H1 (cell line): ENCODE measurements at regions not wholly inside any gene's neighbourhood (a gene's known extent, or its start where the extent isn't known, plus 50 kb on each side); places are given as distances from the start of the nearest gene placed in this dataset.

Source experiments
- CTCF ChIA-PET: fragments of 300-600 bp; sonication (Branson Sonifier 250); formaldehyde crosslinking; loops from one replicate; lab custom pipeline; 2021; ENCODE audit not compliant: partially characterized antibody; lab: Charles Lee
- POLR2A ChIA-PET: fragments of 300-600 bp; sonication (Branson Sonifier 250); formaldehyde crosslinking; loops from one replicate; lab custom pipeline; 2021; ENCODE audit warnings: inconsistent platforms; ENCODE audit not compliant: partially characterized antibody; lab: Charles Lee
- DNase-seq, 2 experiments: peaks; one replicate each; pipeline versions ENCODE4 v3.0.0 to v3.0.0-alpha.2; 2010 to 2022; ENCODE audit warnings: low spot score in 2 of 2, low read depth in 1 of 2, mixed read lengths in 1 of 2
- FAIRE-seq: peaks from 2 replicates; lab custom pipeline; 2011; peaks lifted over from hg19 to GRCh38; lab: Jason Lieb, UNC
- H2AFZ ChIP-seq: 2 replicates; pipeline ENCODE4 v1.8.1; 2012; ENCODE audit warnings: low read length, inconsistent platforms
- H2AK5ac ChIP-seq: 2 replicates; pipeline ENCODE4 v1.6.1; 2013; ENCODE audit warnings: low read depth, low read length
- H2BK120ac ChIP-seq: replicated peaks from 2 replicates; pipeline ENCODE3; 2013; ENCODE audit warnings: low read depth, low read length, inconsistent platforms
- H2BK12ac ChIP-seq: 2 replicates; pipeline ENCODE4 v1.6.1; 2013; ENCODE audit warnings: low read depth, low read length
- H2BK15ac ChIP-seq: 2 replicates; pipeline ENCODE4 v1.6.1; 2013; ENCODE audit warnings: low read length
- H2BK20ac ChIP-seq: 2 replicates; pipeline ENCODE4 v1.6.1; 2013; ENCODE audit warnings: low read length
- H2BK5ac ChIP-seq: 2 replicates; pipeline ENCODE4 v1.6.1; 2013; ENCODE audit warnings: low read depth, low read length
- H3K14ac ChIP-seq: 2 replicates; pipeline ENCODE4 v1.6.1; 2013; ENCODE audit warnings: inconsistent platforms; ENCODE audit not compliant: insufficient read length
- H3K18ac ChIP-seq: 2 replicates; pipeline ENCODE4 v1.6.1; 2013; ENCODE audit warnings: low read length; ENCODE audit errors: extremely low read depth
- H3K23ac ChIP-seq: 2 replicates; pipeline ENCODE4 v1.6.1; 2013; ENCODE audit warnings: inconsistent platforms; ENCODE audit not compliant: insufficient read length
- H3K23me2 ChIP-seq: 2 replicates; pipeline ENCODE4 v1.6.1; 2013; ENCODE audit warnings: low read depth, low read length
- H3K27ac ChIP-seq: 2 replicates; pipeline ENCODE4 v1.6.1; 2011; ENCODE audit warnings: low read depth, low read length, inconsistent platforms
- H3K27me3 ChIP-seq, 4 experiments: replicated peaks in 1 of 4; 1 replicate in 1 of 4; 2 replicates in 3 of 4; pipeline versions ENCODE4 v1.6.1 to v1.8.1; 2011 to 2013; ENCODE audit warnings: low read length in 3 of 4, mild to moderate bottlenecking in 3 of 4, inconsistent platforms in 2 of 4, mixed read lengths in 2 of 4, moderate library complexity in 1 of 4; ENCODE audit not compliant: control insufficient read depth in 3 of 4, insufficient read depth in 3 of 4; ENCODE audit errors: extremely low read depth in 1 of 4
- H3K36me3 ChIP-seq, 4 experiments: 2 replicates each; pipeline versions ENCODE4 v1.6.1 to v1.8.1; 2011 to 2013; ENCODE audit warnings: mild to moderate bottlenecking in 4 of 4, low read length in 3 of 4, moderate library complexity in 2 of 4, control low read depth in 1 of 4, inconsistent platforms in 1 of 4; ENCODE audit not compliant: insufficient read depth in 4 of 4, control insufficient read depth in 2 of 4
- H3K4ac ChIP-seq: replicated peaks from 2 replicates; pipeline ENCODE3; 2013; ENCODE audit warnings: low read length, low read depth, mixed read lengths, inconsistent platforms; ENCODE audit not compliant: insufficient read length
- H3K4me1 ChIP-seq, 4 experiments: replicated peaks in 1 of 4; 1 replicate in 1 of 4; 2 replicates in 3 of 4; pipeline versions ENCODE4 v1.6.1 to v1.8.1; 2011 to 2013; ENCODE audit warnings: low read length in 3 of 4, inconsistent platforms in 2 of 4, mixed read lengths in 1 of 4; ENCODE audit not compliant: insufficient read depth in 4 of 4, control insufficient read depth in 3 of 4
- H3K4me2 ChIP-seq, 2 experiments: 2 replicates each; pipeline versions ENCODE4 v1.6.1 to v1.8.1; 2011 to 2013; ENCODE audit warnings: low read depth in 2 of 2, low read length in 2 of 2, control low read depth in 1 of 2, inconsistent platforms in 1 of 2, mild to moderate bottlenecking in 1 of 2; ENCODE audit not compliant: insufficient read depth in 1 of 2
- H3K4me3 ChIP-seq, 4 experiments: fragments of 200-600, 300-600 bp in 1 of 4; sonication (generic), shearing (Covaris generic), sonication (Bioruptor Twin) in 1 of 4; 2 replicates each; pipeline versions ENCODE4 v1.5.1 to v1.8.1; 2011 to 2016; ENCODE audit warnings: low read length in 4 of 4, low read depth in 3 of 4, control low read depth in 2 of 4, inconsistent platforms in 2 of 4, mild to moderate bottlenecking in 2 of 4, mixed read lengths in 1 of 4, moderate library complexity in 1 of 4; ENCODE audit not compliant: insufficient read depth in 2 of 4; ENCODE audit errors: extremely low read depth in 1 of 4
- H3K56ac ChIP-seq: replicated peaks from 2 replicates; pipeline ENCODE3; 2013; ENCODE audit warnings: low read depth, mild to moderate bottlenecking, mixed read lengths, low read length, inconsistent platforms; ENCODE audit not compliant: insufficient read length
- H3K79me1 ChIP-seq: 2 replicates; pipeline ENCODE4 v1.6.1; 2013; ENCODE audit warnings: low read depth, low read length, control low read depth
- H3K79me2 ChIP-seq, 2 experiments: 2 replicates each; pipeline versions ENCODE4 v1.6.1 to v1.8.1; 2012 to 2013; ENCODE audit warnings: low read length in 2 of 2, mild to moderate bottlenecking in 2 of 2, inconsistent platforms in 1 of 2; ENCODE audit not compliant: insufficient read depth in 2 of 2, control insufficient read depth in 1 of 2
- H3K9ac ChIP-seq, 4 experiments: replicated peaks in 1 of 4; 1 replicate in 1 of 4; 2 replicates in 3 of 4; pipeline versions ENCODE4 v1.6.1 to v1.8.1; 2011 to 2013; ENCODE audit warnings: low read depth in 3 of 4, low read length in 3 of 4, control low read depth in 2 of 4, mild to moderate bottlenecking in 2 of 4, moderate library complexity in 2 of 4, inconsistent platforms in 1 of 4; ENCODE audit errors: extremely low read depth in 1 of 4
- H3K9me3 ChIP-seq, 2 experiments: 2 replicates each; pipeline versions ENCODE4 v1.6.1 to v1.8.1; 2012 to 2013; ENCODE audit warnings: mild to moderate bottlenecking in 2 of 2, moderate library complexity in 2 of 2, control low read depth in 1 of 2, inconsistent platforms in 1 of 2, low read depth in 1 of 2, low read length in 1 of 2, mixed read lengths in 1 of 2; ENCODE audit not compliant: insufficient read depth in 2 of 2
- H4K20me1 ChIP-seq, 2 experiments: replicated peaks in 1 of 2; 2 replicates each; pipeline versions ENCODE3 to v1.8.1; 2011 to 2013; ENCODE audit warnings: inconsistent platforms in 2 of 2, low read length in 2 of 2, mild to moderate bottlenecking in 1 of 2; ENCODE audit not compliant: insufficient read depth in 2 of 2, control insufficient read depth in 1 of 2
- H4K5ac ChIP-seq: 2 replicates; pipeline ENCODE4 v1.6.1; 2013; ENCODE audit warnings: low read length, low read depth, mixed read lengths, inconsistent platforms; ENCODE audit not compliant: insufficient read length
- H4K8ac ChIP-seq: 2 replicates; pipeline ENCODE4 v1.8.0; 2013; ENCODE audit warnings: mild to moderate bottlenecking, moderate library complexity, low read length, inconsistent platforms; ENCODE audit not compliant: insufficient read depth; ENCODE audit errors: extremely low read depth
- H4K91ac ChIP-seq: replicated peaks from 2 replicates; pipeline ENCODE3; 2013; ENCODE audit warnings: low read length, mixed read lengths, inconsistent platforms; ENCODE audit not compliant: insufficient read length
- BRCA1 ChIP-seq: IDR thresholded peaks from 2 replicates; pipeline ENCODE4 v1.6.1; 2012; ENCODE audit warnings: low read depth, low read length, improper control_type of control experiment
- WGBS, 2 experiments: shearing (Covaris generic) in 1 of 2; methylation state at CpG; one replicate each; pipeline versions ENCODE4 v1.1.6 to v1.1.7; 2013 to 2015; ENCODE audit warnings: low lambda C conversion rate in 2 of 2, mixed read lengths in 2 of 2, inconsistent platforms in 1 of 2, low coverage in 1 of 2, missing lambda C conversion rate in 1 of 2; ENCODE audit not compliant: insufficient replicate concordance in 2 of 2, insufficient coverage in 1 of 2, insufficient read length in 1 of 2; ENCODE audit errors: extremely low coverage in 1 of 2, missing lambda C conversion rate in 1 of 2; 5-methylcytosine and 5-hydroxymethylcytosine counted together

DNA sequence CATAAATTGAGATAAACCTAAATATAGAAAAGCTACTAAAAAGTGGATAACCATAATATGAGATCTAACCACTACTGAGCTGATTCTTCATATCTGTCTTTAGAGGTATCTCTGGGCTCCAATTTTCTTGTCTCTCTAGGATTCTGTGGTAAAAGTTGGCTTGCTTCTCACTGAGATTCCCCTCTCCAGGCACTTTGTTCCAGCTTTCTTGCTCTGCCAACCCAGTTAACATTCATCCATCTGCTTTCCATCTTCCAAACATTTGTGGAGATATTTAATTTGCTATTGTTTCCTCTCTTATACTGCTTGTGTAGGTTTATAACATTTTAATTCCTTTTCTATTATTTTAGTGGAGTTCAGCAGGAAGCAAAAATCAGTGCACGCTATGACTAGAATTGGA, 97.6 kb upstream of the LMCD1 start:
- CTCF ChIA-PET = interaction anchor here (1.8 kb wide), 1 partner anchor 164 kb away, joined by 4 read pairs; no protein-coding TSS in a partner anchor
- DNase-seq = no peak

More for the DNA sequence above, 97.6 kb upstream of the LMCD1 start:
- H2BK5ac ChIP-seq = no peak overlapping the region
- H3K79me2 ChIP-seq = no peaks in the 10 kb centered on the region
- H3K14ac ChIP-seq = no peak overlapping the region
- no peak overlapping the region for H3K4me2 ChIP-seq
- 96% methylated on average over 1 of the region's 1 CpG; no CpG with 5 or more reads in 1 of the 2 experiments for WGBS, 2 experiments
- no peak overlapping the region for H3K56ac ChIP-seq
- no peaks in the 10 kb centered on the region for H3K23me2 ChIP-seq
- no peaks in the 10 kb centered on the region for H3K79me1 ChIP-seq
- no peak overlapping the region for H4K5ac ChIP-seq
- no peak overlapping the region for H3K4ac ChIP-seq
- no peak overlapping the region for H3K4me3 ChIP-seq
- no peak overlapping the region for H2BK12ac ChIP-seq
- no peak overlapping the region for H3K9ac ChIP-seq
- H3K4me1 ChIP-seq = no peaks in the 10 kb centered on the region
- H3K27me3 ChIP-seq = no peaks in the 10 kb centered on the region
- H3K23ac ChIP-seq = no peak overlapping the region
- H2AK5ac ChIP-seq = no peak overlapping the region
- no peak overlapping the region for H2BK120ac ChIP-seq
- no peak for TF ChIP-seq BRCA1
- FAIRE-seq = no peak
- no peak overlapping the region for H2BK20ac ChIP-seq
- no peak overlapping the region for H4K91ac ChIP-seq
- no peak overlapping the region for H2BK15ac ChIP-seq
- no peak overlapping the region for H3K27ac ChIP-seq
- H4K8ac ChIP-seq = no peak overlapping the region
- no peak overlapping the region for H2AFZ ChIP-seq
- no peaks in the 10 kb centered on the region for H4K20me1 ChIP-seq
- H3K9me3 ChIP-seq = peaks cover 5 to 11% of the 10 kb centered on the region in 2 experiments; a peak in 2 of 4 replicates
- H3K18ac ChIP-seq = no peak overlapping the region
- H3K36me3 ChIP-seq = no peaks in the 10 kb centered on the region
- POLR2A ChIA-PET = no interaction called here
